ENCODE measurements at regions not wholly inside any gene's neighbourhood (a gene's known extent, or its start where the extent isn't known, plus 50 kb on each side); places are given as distances from the start of the nearest gene placed in this dataset.

DNA sequence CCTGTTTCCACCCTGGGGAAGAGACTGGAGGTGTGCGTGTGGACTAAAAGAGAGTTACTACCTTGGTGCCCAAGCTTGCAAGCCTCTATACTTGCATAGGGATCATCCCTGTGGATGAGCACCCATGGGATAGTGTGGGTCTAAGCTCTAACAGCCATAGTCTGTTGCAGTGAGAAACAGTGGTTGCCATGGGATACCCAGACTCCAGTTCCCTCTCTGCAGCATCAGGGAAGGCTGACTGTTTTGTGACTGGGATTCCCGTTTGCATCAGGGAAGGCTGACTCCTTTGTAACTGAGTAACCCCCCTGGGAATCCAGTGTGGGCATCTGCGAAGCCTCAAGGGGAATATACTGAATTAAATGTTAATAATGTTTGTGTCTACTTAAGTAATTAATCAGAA, 196.1 kb downstream of the ZNF621 start:
- in situ Hi-C loops (cut with MboI): no loop called here
- no peaks in the 10 kb centered on the region for H3K9me3 ChIP-seq (replicated peaks; ENCODE audit: control insufficient read depth, insufficient read depth, low read depth, low read length)
- ChIA-PET POLR2A (interaction anchor here (0.9 to 1.5 kb wide), 3 partner anchors 17 to 37 kb away, joined by 3 to 4 read pairs (median 3); no protein-coding TSS in a partner anchor), CTCF (ENCODE audit: low intra/inter-chr PET ratio) (interaction anchor here (0.6 kb wide), 1 partner anchor 1518 kb away, joined by 3 read pairs; no protein-coding TSS in a partner anchor)
- no peak overlapping the region for H2AFZ ChIP-seq (ENCODE audit: low read depth, low read length)
- WGBS (ENCODE audit: insufficient coverage, low coverage, missing lambda C conversion rate): 4% methylated on average over 3 of the region's 3 CpGs
- no peak overlapping the region for H3K27ac ChIP-seq (ENCODE audit: extremely low read depth, low read depth, low read length)
- no peak for DNase-seq (ENCODE audit: extremely low read depth in 1 of 4, low spot score in 3 of 4)
- H4K20me1 ChIP-seq (replicated peaks; ENCODE audit: control insufficient read depth, insufficient read depth, low read length): no peaks in the 10 kb centered on the region
- TF ChIP-seq ZNF143 (CRISPR knock-in tag; IDR thresholded peaks at IDR 0.05) (no peak), RFX1 (IDR thresholded peaks at IDR 0.05) (peak; percentile 54)
- no TSS peak for BruUV-seq (replicated peaks)
- no peaks in the 10 kb centered on the region for H3K9me1 ChIP-seq (ENCODE audit: control insufficient read depth, insufficient read depth, low read length)
- no peaks in the 10 kb centered on the region for H3K79me2 ChIP-seq (ENCODE audit: control insufficient read depth, insufficient read depth, low read length)
- no peak overlapping the region for H3K4me2 ChIP-seq (ENCODE audit: insufficient read depth, low read length)
- intact Hi-C loops (cut with micrococcal nuclease): loop anchor here (10.0 kb wide), 1 partner anchor 1154 kb away; no protein-coding TSS in a partner anchor
- no peaks in the 10 kb centered on the region for H3K4me1 ChIP-seq (replicated peaks in 1 of 2; ENCODE audit: control insufficient read depth in 2 of 2, insufficient read depth in 2 of 2, low read length in 2 of 2)
- no peak for ATAC-seq
- no peak overlapping the region for H3K9ac ChIP-seq (ENCODE audit: insufficient read depth in 1 of 2, low read depth in 2 of 2, low read length in 2 of 2)
- H3K4me3 ChIP-seq: no peak overlapping the region
- no peaks in the 10 kb centered on the region for H3K36me3 ChIP-seq (ENCODE audit: control insufficient read depth, insufficient read depth, low read length)
- H3K27me3 ChIP-seq (ENCODE audit: control insufficient read depth in 2 of 2, insufficient read depth in 2 of 2, low read length in 2 of 2): peaks cover 0 to 5% of the 10 kb centered on the region in 2 experiments; a peak in 1 of 5 replicates
- FAIRE-seq: no peak

DNA sequence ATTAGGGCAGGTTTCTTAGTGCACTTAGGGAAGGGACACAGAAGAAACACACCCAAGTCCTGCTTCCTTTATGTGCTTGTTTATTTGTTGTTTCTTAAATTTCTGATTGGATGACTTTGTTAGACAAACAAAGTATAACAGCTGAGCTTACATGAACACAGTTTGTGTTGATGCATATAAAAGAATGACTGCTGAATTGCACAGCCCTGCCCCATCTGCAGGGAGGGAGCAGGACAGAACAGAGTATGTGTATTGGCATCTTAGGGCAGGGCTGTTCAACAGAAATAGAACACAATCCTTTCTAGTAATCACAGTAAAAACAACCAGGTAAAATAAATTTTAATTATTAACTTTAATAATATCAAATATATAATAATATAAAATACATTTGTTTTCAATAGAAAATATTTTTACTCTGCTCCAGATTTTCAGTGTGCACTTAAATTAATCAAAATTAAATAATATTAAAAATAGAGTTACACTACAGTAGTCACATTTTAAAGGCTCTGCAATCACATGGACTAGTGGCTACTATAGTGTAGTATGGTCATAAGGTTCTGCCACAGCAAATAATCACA, 198.4 kb downstream of the ZNF621 start:
- no peaks in the 10 kb centered on the region for H3K4me1 ChIP-seq (replicated peaks in 1 of 2; ENCODE audit: control insufficient read depth in 2 of 2, insufficient read depth in 2 of 2, low read length in 2 of 2)
- intact Hi-C loops (cut with micrococcal nuclease): loop anchor here (10.0 kb wide), 1 partner anchor 1152 kb away; no protein-coding TSS in a partner anchor
- no peak overlapping the region for H3K9ac ChIP-seq (ENCODE audit: insufficient read depth in 1 of 2, low read depth in 2 of 2, low read length in 2 of 2)
- no peak overlapping the region for H2AFZ ChIP-seq (ENCODE audit: low read depth, low read length)
- ATAC-seq: no peak
- H3K9me3 ChIP-seq (replicated peaks; ENCODE audit: control insufficient read depth, insufficient read depth, low read depth, low read length): no peaks in the 10 kb centered on the region
- H4K20me1 ChIP-seq (replicated peaks; ENCODE audit: control insufficient read depth, insufficient read depth, low read length): no peaks in the 10 kb centered on the region
- TF ChIP-seq, protein P1, sequence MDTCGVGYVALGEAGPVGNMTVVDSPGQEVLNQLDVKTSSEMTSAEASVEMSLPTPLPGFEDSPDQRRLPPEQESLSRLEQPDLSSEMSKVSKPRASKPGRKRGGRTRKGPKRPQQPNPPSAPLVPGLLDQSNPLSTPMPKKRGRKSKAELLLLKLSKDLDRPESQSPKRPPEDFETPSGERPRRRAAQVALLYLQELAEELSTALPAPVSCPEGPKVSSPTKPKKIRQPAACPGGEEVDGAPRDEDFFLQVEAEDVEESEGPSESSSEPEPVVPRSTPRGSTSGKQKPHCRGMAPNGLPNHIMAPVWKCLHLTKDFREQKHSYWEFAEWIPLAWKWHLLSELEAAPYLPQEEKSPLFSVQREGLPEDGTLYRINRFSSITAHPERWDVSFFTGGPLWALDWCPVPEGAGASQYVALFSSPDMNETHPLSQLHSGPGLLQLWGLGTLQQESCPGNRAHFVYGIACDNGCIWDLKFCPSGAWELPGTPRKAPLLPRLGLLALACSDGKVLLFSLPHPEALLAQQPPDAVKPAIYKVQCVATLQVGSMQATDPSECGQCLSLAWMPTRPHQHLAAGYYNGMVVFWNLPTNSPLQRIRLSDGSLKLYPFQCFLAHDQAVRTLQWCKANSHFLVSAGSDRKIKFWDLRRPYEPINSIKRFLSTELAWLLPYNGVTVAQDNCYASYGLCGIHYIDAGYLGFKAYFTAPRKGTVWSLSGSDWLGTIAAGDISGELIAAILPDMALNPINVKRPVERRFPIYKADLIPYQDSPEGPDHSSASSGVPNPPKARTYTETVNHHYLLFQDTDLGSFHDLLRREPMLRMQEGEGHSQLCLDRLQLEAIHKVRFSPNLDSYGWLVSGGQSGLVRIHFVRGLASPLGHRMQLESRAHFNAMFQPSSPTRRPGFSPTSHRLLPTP (IDR thresholded peaks at IDR 0.05; ENCODE audit: borderline replicate concordance, extremely low read depth, insufficient read length): no peak
- TF ChIP-seq, protein P2, sequence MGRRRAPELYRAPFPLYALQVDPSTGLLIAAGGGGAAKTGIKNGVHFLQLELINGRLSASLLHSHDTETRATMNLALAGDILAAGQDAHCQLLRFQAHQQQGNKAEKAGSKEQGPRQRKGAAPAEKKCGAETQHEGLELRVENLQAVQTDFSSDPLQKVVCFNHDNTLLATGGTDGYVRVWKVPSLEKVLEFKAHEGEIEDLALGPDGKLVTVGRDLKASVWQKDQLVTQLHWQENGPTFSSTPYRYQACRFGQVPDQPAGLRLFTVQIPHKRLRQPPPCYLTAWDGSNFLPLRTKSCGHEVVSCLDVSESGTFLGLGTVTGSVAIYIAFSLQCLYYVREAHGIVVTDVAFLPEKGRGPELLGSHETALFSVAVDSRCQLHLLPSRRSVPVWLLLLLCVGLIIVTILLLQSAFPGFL (CRISPR knock-in tag; IDR thresholded peaks at IDR 0.05): no peak
- TF ChIP-seq SRSF3 (IDR thresholded peaks at IDR 0.05; ENCODE audit: insufficient read depth, low read length) (no peak), RHOXF2B (CRISPR knock-in tag; conservative IDR thresholded peaks at IDR 0.05) (no peak), BCOR (IDR thresholded peaks at IDR 0.05) (no peak), GATAD2B (IDR thresholded peaks at IDR 0.05; ENCODE audit: borderline replicate concordance) (no peak), SMARCA4 (IDR thresholded peaks at IDR 0.05) (no peak), SLC30A9 (CRISPR knock-in tag; IDR thresholded peaks at IDR 0.05) (no peak)
- no TSS peak for BruUV-seq (replicated peaks)
- POLR2A ChIA-PET: interaction anchor here (0.6 kb wide), 1 partner anchor 1092 kb away, joined by 3 read pairs; no protein-coding TSS in a partner anchor
- H3K4me3 ChIP-seq: no peak overlapping the region
- in situ Hi-C loops (cut with MboI): no loop called here
- H3K27ac ChIP-seq (ENCODE audit: extremely low read depth, low read depth, low read length): no peak overlapping the region
- no peak for DNase-seq (ENCODE audit: extremely low read depth in 1 of 4, low spot score in 3 of 4)
- H3K79me2 ChIP-seq (ENCODE audit: control insufficient read depth, insufficient read depth, low read length): no peaks in the 10 kb centered on the region
- H3K27me3 ChIP-seq (ENCODE audit: control insufficient read depth in 2 of 2, insufficient read depth in 2 of 2, low read length in 2 of 2): peaks cover 0 to 5% of the 10 kb centered on the region in 2 experiments; a peak in 1 of 5 replicates
- H3K4me2 ChIP-seq (ENCODE audit: insufficient read depth, low read length): no peak overlapping the region
- no peaks in the 10 kb centered on the region for H3K9me1 ChIP-seq (ENCODE audit: control insufficient read depth, insufficient read depth, low read length)
- no peak for FAIRE-seq
- CTCF ChIA-PET (ENCODE audit: low intra/inter-chr PET ratio): no interaction called here
- H3K36me3 ChIP-seq (ENCODE audit: control insufficient read depth, insufficient read depth, low read length): no peaks in the 10 kb centered on the region
